ENCODE measurements at regions not wholly inside any gene's neighbourhood (a gene's known extent, or its start where the extent isn't known, plus 50 kb on each side); places are given as distances from the start of the nearest gene placed in this dataset.

DNA sequence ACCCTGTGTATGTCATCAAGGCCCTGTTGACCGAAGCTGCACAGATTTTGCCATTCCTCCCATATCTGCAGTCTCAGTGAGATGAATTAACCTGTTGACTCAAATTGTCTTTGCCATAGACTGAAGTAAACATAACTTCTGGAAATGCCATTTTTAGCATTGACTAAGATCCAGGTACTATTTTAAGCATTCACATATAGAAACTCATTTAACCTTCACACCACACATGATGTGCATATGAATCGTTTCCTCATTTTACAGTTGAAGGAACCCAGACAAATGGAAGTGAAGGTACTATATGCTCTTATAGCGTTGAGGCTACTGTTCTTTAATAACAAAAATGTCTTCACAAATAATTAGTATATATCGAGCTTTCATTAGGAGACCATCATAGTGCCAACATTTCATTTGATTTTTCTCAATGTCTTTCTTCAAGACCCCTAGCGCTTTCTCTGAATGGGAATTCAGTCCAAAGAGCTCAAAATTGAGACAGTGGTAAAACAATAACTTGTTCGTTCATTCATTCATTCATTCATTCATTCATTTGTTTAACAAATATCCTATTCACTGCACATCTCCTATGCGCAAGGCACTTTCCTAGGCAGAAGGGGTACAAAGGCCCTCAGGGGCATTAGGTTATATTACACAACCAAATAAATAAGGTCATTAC lies 444.7 kb downstream of the ADGRL2 start:
- no peak overlapping the region for H3K4me2 ChIP-seq (ENCODE audit: insufficient read depth, low read length)
- H3K79me2 ChIP-seq (ENCODE audit: insufficient read depth, low read length): no peaks in the 10 kb centered on the region
- no peaks in the 10 kb centered on the region for H4K20me1 ChIP-seq (ENCODE audit: insufficient read depth, low read length)
- no peaks in the 10 kb centered on the region for H3K36me3 ChIP-seq (ENCODE audit: insufficient read depth, low read length)
- no peaks in the 10 kb centered on the region for H3K27me3 ChIP-seq (ENCODE audit: insufficient read depth, low read length)
- no peaks in the 10 kb centered on the region for H3K4me1 ChIP-seq (ENCODE audit: insufficient read depth, low read length)
- no peak for DNase-seq (ENCODE audit: insufficient read length, low spot score, missing footprints)
- H3K4me3 ChIP-seq (ENCODE audit: insufficient read depth, low read length): no peak overlapping the region
- no peak for TF ChIP-seq CTCF (IDR thresholded peaks at IDR 0.05; ENCODE audit: extremely low read depth, low read depth, low read length)
- H2AFZ ChIP-seq (ENCODE audit: low read length): no peak overlapping the region
- no peaks in the 10 kb centered on the region for H3K9me3 ChIP-seq (ENCODE audit: low read depth, low read length)
- no peak overlapping the region for H3K27ac ChIP-seq (ENCODE audit: low read depth, low read length)

DNA sequence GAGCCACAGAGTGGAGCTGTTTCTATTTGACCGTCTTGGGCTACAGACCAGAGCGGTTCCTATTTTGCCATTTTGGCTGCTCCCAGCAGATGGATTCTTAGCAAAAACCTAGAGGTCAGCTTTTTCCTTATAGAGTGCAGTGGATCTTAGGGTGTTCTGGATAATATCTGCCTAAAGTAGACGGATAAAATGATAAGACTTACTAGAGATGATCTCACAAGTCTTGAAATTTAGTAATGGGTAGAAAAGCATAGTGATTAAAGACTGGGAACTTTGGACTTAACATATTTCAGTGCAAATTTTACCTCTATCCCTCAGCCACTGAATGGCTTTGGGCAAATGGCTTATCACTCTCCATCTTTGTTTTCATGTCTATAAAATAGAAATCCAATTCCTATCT lies 439.8 kb downstream of the ADGRL2 start:
- Histone ChIP-seq H3K79me2 (ENCODE audit: insufficient read depth, low read length) (no peaks in the 10 kb centered on the region), H3K9me3 (ENCODE audit: low read depth, low read length) (no peaks in the 10 kb centered on the region), H4K20me1 (ENCODE audit: insufficient read depth, low read length) (no peaks in the 10 kb centered on the region), H3K36me3 (ENCODE audit: insufficient read depth, low read length) (no peaks in the 10 kb centered on the region), H3K27me3 (ENCODE audit: insufficient read depth, low read length) (no peaks in the 10 kb centered on the region), H3K4me2 (ENCODE audit: insufficient read depth, low read length) (no peak overlapping the region), H3K4me3 (ENCODE audit: insufficient read depth, low read length) (no peak overlapping the region), H3K4me1 (ENCODE audit: insufficient read depth, low read length) (no peaks in the 10 kb centered on the region), H3K27ac (ENCODE audit: low read depth, low read length) (no peak overlapping the region), H2AFZ (ENCODE audit: low read length) (no peak overlapping the region)
- no peak for TF ChIP-seq CTCF (IDR thresholded peaks at IDR 0.05; ENCODE audit: extremely low read depth, low read depth, low read length)
- DNase-seq (ENCODE audit: insufficient read length, low spot score, missing footprints): no peak

- H3K4me1 ChIP-seq (ENCODE audit: insufficient read depth, low read length): peaks cover 5% of the 10 kb centered on the region
Measured at GRCh38 chr1:82230667-82231066, 429.9 kb downstream of the ADGRL2 start.

More at GRCh38 chr1:82230667-82231066, 429.9 kb downstream of the ADGRL2 start:
- H3K79me2 ChIP-seq (ENCODE audit: insufficient read depth, low read length): no peaks in the 10 kb centered on the region
- H3K9me3 ChIP-seq (ENCODE audit: low read depth, low read length): no peaks in the 10 kb centered on the region
- no peak for DNase-seq (ENCODE audit: insufficient read length, low spot score, missing footprints)
- H2AFZ ChIP-seq (ENCODE audit: low read length): no peak overlapping the region
- H4K20me1 ChIP-seq (ENCODE audit: insufficient read depth, low read length): no peaks in the 10 kb centered on the region
- H3K4me2 ChIP-seq (ENCODE audit: insufficient read depth, low read length): no peak overlapping the region
- H3K27me3 ChIP-seq (ENCODE audit: insufficient read depth, low read length): no peaks in the 10 kb centered on the region
- no peak overlapping the region for H3K27ac ChIP-seq (ENCODE audit: low read depth, low read length)
- H3K4me3 ChIP-seq (ENCODE audit: insufficient read depth, low read length): no peak overlapping the region
- no peaks in the 10 kb centered on the region for H3K36me3 ChIP-seq (ENCODE audit: insufficient read depth, low read length)
- no peak for TF ChIP-seq CTCF (IDR thresholded peaks at IDR 0.05; ENCODE audit: extremely low read depth, low read depth, low read length)
